Embryonic facial prominence (tissue), 1 donor: ENCODE measurements at regions not wholly inside any gene's neighbourhood (a gene's known extent, or its start where the extent isn't known, plus 50 kb on each side); places are given as distances from the start of the nearest gene placed in this dataset.

Experiments
- DNase-seq: peaks from one replicate; pipeline ENCODE4 v3.0.0-alpha.2; 2016; ENCODE audit errors: extremely low spot score

GRCh38 chr11:26030399-26030798, 301.5 kb upstream of the ANO3 start:
- DNase-seq = no peak

GRCh38 chr11:26032241-26032640, 299.7 kb upstream of the ANO3 start:
- DNase-seq = no peak

GRCh38 chr11:26035696-26036095, 296.2 kb upstream of the ANO3 start:
- DNase-seq = no peak

GRCh38 chr11:26037716-26038115, 294.2 kb upstream of the ANO3 start:
- DNase-seq = no peak

GRCh38 chr11:26040339-26040738, 291.6 kb upstream of the ANO3 start:
- no peak for DNase-seq

GRCh38 chr11:26042113-26042512, 289.8 kb upstream of the ANO3 start:
- DNase-seq = no peak

- DNase-seq = no peak
These were observed 288.3 kb upstream of the ANO3 start for GRCh38 chr11:26043665-26044064.

GRCh38 chr11:26044389-26044788, 287.5 kb upstream of the ANO3 start:
- DNase-seq = no peak

- DNase-seq = no peak
These were observed 286.8 kb upstream of the ANO3 start for GRCh38 chr11:26045082-26045481.

GRCh38 chr11:26048271-26048670, 283.7 kb upstream of the ANO3 start:
- no peak for DNase-seq

GRCh38 chr11:26053966-26054365, 278.0 kb upstream of the ANO3 start:
- no peak for DNase-seq

- DNase-seq = no peak
These were observed 269.3 kb upstream of the ANO3 start for GRCh38 chr11:26062660-26063059.

- no peak for DNase-seq
These were observed 268.0 kb upstream of the ANO3 start for GRCh38 chr11:26063915-26064314.

GRCh38 chr11:26065944-26066343, 266.0 kb upstream of the ANO3 start:
- no peak for DNase-seq

GRCh38 chr11:26070714-26071380, 261.1 kb upstream of the ANO3 start:
- no peak for DNase-seq

- DNase-seq = no peak
These were observed 259.2 kb upstream of the ANO3 start for GRCh38 chr11:26072614-26073153.

- no peak for DNase-seq
These were observed 258.3 kb upstream of the ANO3 start for GRCh38 chr11:26073646-26074045.

- DNase-seq = no peak
These were observed 255.5 kb upstream of the ANO3 start for GRCh38 chr11:26076233-26076990.

- DNase-seq = no peak
These were observed 253.6 kb upstream of the ANO3 start for GRCh38 chr11:26078231-26078821.

- DNase-seq = no peak
These were observed 247.6 kb upstream of the ANO3 start for GRCh38 chr11:26084313-26084712.

- no peak for DNase-seq
These were observed 245.9 kb upstream of the ANO3 start for GRCh38 chr11:26086028-26086427.

- no peak for DNase-seq
These were observed 244.6 kb upstream of the ANO3 start for GRCh38 chr11:26087120-26087935.
